ENCODE measurements at regions not wholly inside any gene's neighbourhood (a gene's known extent, or its start where the extent isn't known, plus 50 kb on each side); places are given as distances from the start of the nearest gene placed in this dataset.

DNA sequence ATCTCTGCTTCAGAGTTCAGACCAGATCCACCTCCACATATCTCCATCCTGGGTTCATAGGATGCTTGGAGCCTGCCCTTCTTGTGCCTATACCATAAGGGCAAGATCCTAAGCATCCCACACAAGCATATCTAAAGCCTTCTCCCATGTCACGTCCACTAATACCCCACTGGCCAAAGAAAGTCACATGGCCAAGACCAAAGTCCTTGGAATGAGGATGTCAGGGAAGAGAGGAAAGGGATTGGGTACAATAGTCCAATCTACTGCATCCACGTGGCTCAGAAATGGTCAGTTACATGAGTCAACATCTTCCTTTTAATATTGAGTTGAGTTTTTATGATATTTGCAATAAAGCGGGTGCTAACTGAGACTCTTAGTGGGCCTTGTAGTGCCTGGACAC lies 515.9 kb upstream of the SULF2 start:
- ChIA-PET CTCF (interaction anchor here (1.3 kb wide), 1 partner anchor 319 kb away, joined by 5 read pairs; no protein-coding TSS in a partner anchor), POLR2A (no interaction called here)
- H3K36me3 Mint-ChIP-seq (ENCODE audit: low read depth) = no peaks in the 10 kb centered on the region

GRCh38 chr20:48300529-48300928 lies 515.2 kb upstream of the SULF2 start:
- ChIA-PET POLR2A (no interaction called here), CTCF (interaction anchor here (1.3 kb wide), 1 partner anchor 320 kb away, joined by 5 read pairs; no protein-coding TSS in a partner anchor)
- DNase-seq = no peak
- Mint-ChIP-seq H3K27me3 (peaks cover 7% of the 10 kb centered on the region), H3K4me1 (ENCODE audit: low read depth) (no peaks in the 10 kb centered on the region), H3K4me3 (no peak overlapping the region), H3K36me3 (ENCODE audit: low read depth) (no peaks in the 10 kb centered on the region), H3K9me3 (no peaks in the 10 kb centered on the region), H3K27ac (no peak overlapping the region)
- intact Hi-C loops (cut with micrococcal nuclease) = no loop called here
- TF ChIP-seq, protein P1, sequence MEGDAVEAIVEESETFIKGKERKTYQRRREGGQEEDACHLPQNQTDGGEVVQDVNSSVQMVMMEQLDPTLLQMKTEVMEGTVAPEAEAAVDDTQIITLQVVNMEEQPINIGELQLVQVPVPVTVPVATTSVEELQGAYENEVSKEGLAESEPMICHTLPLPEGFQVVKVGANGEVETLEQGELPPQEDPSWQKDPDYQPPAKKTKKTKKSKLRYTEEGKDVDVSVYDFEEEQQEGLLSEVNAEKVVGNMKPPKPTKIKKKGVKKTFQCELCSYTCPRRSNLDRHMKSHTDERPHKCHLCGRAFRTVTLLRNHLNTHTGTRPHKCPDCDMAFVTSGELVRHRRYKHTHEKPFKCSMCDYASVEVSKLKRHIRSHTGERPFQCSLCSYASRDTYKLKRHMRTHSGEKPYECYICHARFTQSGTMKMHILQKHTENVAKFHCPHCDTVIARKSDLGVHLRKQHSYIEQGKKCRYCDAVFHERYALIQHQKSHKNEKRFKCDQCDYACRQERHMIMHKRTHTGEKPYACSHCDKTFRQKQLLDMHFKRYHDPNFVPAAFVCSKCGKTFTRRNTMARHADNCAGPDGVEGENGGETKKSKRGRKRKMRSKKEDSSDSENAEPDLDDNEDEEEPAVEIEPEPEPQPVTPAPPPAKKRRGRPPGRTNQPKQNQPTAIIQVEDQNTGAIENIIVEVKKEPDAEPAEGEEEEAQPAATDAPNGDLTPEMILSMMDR (IDR thresholded peaks at IDR 0.05) = no peak
- ATAC-seq = no peak

More for the DNA sequence above, 515.9 kb upstream of the SULF2 start:
- no peak for DNase-seq
- intact Hi-C loops (cut with micrococcal nuclease) = no loop called here
- Mint-ChIP-seq H3K27ac (no peak overlapping the region), H3K4me1 (ENCODE audit: low read depth) (no peaks in the 10 kb centered on the region), H3K9me3 (no peaks in the 10 kb centered on the region), H3K27me3 (peaks cover 7% of the 10 kb centered on the region), H3K4me3 (no peak overlapping the region)
- TF ChIP-seq, protein P1 (IDR thresholded peaks at IDR 0.05) = no peak
- ATAC-seq = no peak

GRCh38 chr20:48298851-48299484 lies 513.7 kb upstream of the SULF2 start:
- no peaks in the 10 kb centered on the region for H3K4me1 Mint-ChIP-seq (ENCODE audit: low read depth)
- no peaks in the 10 kb centered on the region for H3K9me3 Mint-ChIP-seq
- peaks cover 7% of the 10 kb centered on the region for H3K27me3 Mint-ChIP-seq
- intact Hi-C loops (cut with micrococcal nuclease) = no loop called here
- DNase-seq (no peak), ATAC-seq (no peak)
- no peaks in the 10 kb centered on the region for H3K36me3 Mint-ChIP-seq (ENCODE audit: low read depth)
- CTCF ChIA-PET = no interaction called here
- TF ChIP-seq, protein P1 (IDR thresholded peaks at IDR 0.05) = no peak
- no peak overlapping the region for H3K4me3 Mint-ChIP-seq
- no peak overlapping the region for H3K27ac Mint-ChIP-seq
- POLR2A ChIA-PET = no interaction called here

- Mint-ChIP-seq H3K4me3 (no peak overlapping the region), H3K27ac (no peak overlapping the region), H3K9me3 (no peaks in the 10 kb centered on the region), H3K36me3 (ENCODE audit: low read depth) (no peaks in the 10 kb centered on the region), H3K4me1 (ENCODE audit: low read depth) (no peaks in the 10 kb centered on the region), H3K27me3 (peaks cover 7% of the 10 kb centered on the region)
- intact Hi-C loops (cut with micrococcal nuclease) = no loop called here
- DNase-seq = no peak
- ATAC-seq = no peak
- CTCF ChIA-PET = no interaction called here
- POLR2A ChIA-PET = no interaction called here
- TF ChIP-seq, protein P1 (IDR thresholded peaks at IDR 0.05) = no peak
These were observed 513.2 kb upstream of the SULF2 start for GRCh38 chr20:48298433-48298832.

DNA sequence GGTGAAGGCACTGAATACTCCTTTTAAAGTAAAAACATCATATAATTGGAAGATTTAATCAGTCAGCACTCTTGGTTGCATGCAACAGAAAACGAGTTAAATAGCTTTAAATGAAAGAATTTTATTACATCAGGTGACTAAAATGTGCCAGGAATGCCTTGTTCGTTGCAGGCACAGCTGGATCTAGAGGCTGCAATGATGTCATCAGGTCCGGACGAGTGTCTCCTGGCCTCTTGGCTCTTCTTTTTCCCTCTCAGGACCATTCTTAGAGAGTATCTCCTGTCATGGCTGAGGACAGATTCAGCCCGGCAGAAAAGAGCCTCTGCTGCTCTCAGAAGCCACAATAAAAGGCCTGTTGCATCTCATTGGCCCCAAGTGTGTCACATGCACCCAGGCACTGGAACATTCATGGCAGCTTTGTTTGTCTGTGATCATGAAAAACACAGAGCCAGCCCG lies 510.7 kb upstream of the SULF2 start:
- CTCF ChIA-PET = no interaction called here
- peaks cover 4% of the 10 kb centered on the region for H3K27me3 Mint-ChIP-seq
- no peak overlapping the region for H3K4me3 Mint-ChIP-seq
- no peaks in the 10 kb centered on the region for H3K4me1 Mint-ChIP-seq (ENCODE audit: low read depth)
- DNase-seq = no peak
- TF ChIP-seq, protein P1 (IDR thresholded peaks at IDR 0.05) = no peak
- POLR2A ChIA-PET = no interaction called here
- intact Hi-C loops (cut with micrococcal nuclease) = no loop called here
- H3K36me3 Mint-ChIP-seq (ENCODE audit: low read depth) = no peaks in the 10 kb centered on the region
- ATAC-seq = no peak
- H3K27ac Mint-ChIP-seq = no peak overlapping the region
- no peaks in the 10 kb centered on the region for H3K9me3 Mint-ChIP-seq
